Aorta (tissue), 5 donors: ENCODE measurements at regions not wholly inside any gene's neighbourhood (a gene's known extent, or its start where the extent isn't known, plus 50 kb on each side); places are given as distances from the start of the nearest gene placed in this dataset.

ENCODE experiments used
- ATAC-seq: fragments of 200-7000 bp; cut with Tn5 transposase; one replicate; pipeline ENCODE4 v1.9.1; 2022; ENCODE audit warnings: moderate library complexity; ENCODE audit not compliant: low FRiP score
- DNase-seq, 2 donors: peaks; one replicate each; pipeline ENCODE4 v3.0.0-alpha.2; 2020
- H3K27ac ChIP-seq, 2 donors: one replicate each; pipeline ENCODE4 v1.5.1; 2013; ENCODE audit warnings: low read length in 2 of 2, mild to moderate bottlenecking in 2 of 2, moderate library complexity in 2 of 2, control low read depth in 1 of 2, inconsistent platforms in 1 of 2, low read depth in 1 of 2
- H3K27me3 ChIP-seq, 2 donors: one replicate each; pipeline ENCODE4 v1.6.1; 2013; ENCODE audit warnings: control low read depth in 1 of 2, low read length in 1 of 2, mild to moderate bottlenecking in 1 of 2, moderate library complexity in 1 of 2; ENCODE audit not compliant: insufficient read depth in 2 of 2, control insufficient read depth in 1 of 2
- H3K36me3 ChIP-seq, 2 donors: one replicate each; pipeline ENCODE4 v1.6.1; 2013; ENCODE audit warnings: control low read depth in 1 of 2, low read length in 1 of 2, mild to moderate bottlenecking in 1 of 2; ENCODE audit not compliant: insufficient read depth in 2 of 2, control insufficient read depth in 1 of 2
- H3K4me1 ChIP-seq, 2 donors: one replicate each; pipeline ENCODE4 v1.6.1; 2013; ENCODE audit warnings: low read length in 2 of 2, control low read depth in 1 of 2, mild to moderate bottlenecking in 1 of 2, moderate library complexity in 1 of 2; ENCODE audit not compliant: insufficient read depth in 2 of 2, control insufficient read depth in 1 of 2
- H3K4me3 ChIP-seq, 2 donors: one replicate each; pipeline ENCODE4 v1.5.1; 2013; ENCODE audit warnings: low read length in 2 of 2, control low read depth in 1 of 2, mild to moderate bottlenecking in 1 of 2
- H3K9me3 ChIP-seq: one replicate; pipeline ENCODE4 v1.6.1; 2013; ENCODE audit warnings: mild to moderate bottlenecking, low read length; ENCODE audit not compliant: control insufficient read depth
- WGBS, 2 donors: extraction: QIAGEN DNeasy Blood & Tissue Kit; methylation state at CpG; one replicate each; pipeline ENCODE4 v1.1.7; 2013; 5-methylcytosine and 5-hydroxymethylcytosine counted together
- intact Hi-C, 2 donors: fragments of 100-400 bp; cut with DNase I; formaldehyde crosslinking; loops; one replicate each; pipeline versions ENCODE4 v1.14.2 to v1.15.0; 2022
- donor health status: healthy with polysubstance abuse.
- donor health status: Bipolar disorder and iron deficiency.
- donor health status: DM: no; HTN: no; CAD: no.
- donor health status: DM: no; HTN: no; CAD: no.
- donor health status: DM: yes; HTN: yes; CAD: no.

DNA sequence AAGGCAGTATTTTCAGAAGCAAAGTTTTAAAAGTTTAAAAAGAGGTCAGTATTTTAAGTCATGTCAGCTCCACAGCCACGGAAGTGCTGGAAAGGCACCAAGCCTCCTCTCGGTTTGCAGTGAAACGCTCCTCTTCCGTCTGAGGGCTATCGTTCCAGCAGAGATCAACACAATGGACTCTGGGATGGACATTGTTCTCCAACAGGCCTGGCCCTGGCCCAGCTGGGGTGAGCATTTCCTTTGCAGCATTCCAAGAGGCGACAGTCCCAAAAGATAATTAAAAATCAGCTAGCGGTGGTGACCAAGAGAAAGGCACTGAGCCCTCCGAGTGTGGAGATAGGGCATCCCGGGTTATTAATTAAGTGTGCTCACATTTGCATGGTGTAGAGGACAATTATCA is 95.9 kb upstream of the LCLAT1 start:
- H3K4me1 ChIP-seq, result no peaks in the 10 kb centered on the region
- no peak overlapping the region for H3K27ac ChIP-seq
- ATAC-seq (no peak), DNase-seq (peak in 1 of 2 donors; percentile 55)
- H3K4me3 ChIP-seq, result no peak overlapping the region
- no peaks in the 10 kb centered on the region for H3K27me3 ChIP-seq
- no peaks in the 10 kb centered on the region for H3K36me3 ChIP-seq
- WGBS, 2 donors, result 38 to 40% methylated on average over 9 of the region's 9 CpGs
- H3K9me3 ChIP-seq, result no peaks in the 10 kb centered on the region
- intact Hi-C loops, result no loop called here

DNA sequence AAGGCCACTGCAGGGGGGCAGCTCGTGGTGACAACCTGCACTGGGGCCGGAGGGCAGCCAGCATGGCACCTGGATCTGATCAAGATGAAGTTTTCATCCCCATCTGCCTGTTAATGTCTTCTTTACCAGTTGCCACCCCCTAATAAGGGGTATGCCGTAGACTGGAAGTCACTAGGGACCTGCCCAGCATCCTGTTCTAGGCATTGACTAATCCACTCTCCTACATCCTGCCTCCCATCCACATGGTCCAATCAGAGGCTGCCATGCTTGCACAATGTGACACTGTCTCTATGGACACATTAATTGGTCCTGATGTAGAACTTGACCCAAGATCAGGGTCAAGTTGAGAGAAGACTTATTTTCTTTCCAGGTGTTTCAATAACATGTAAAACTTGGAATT is 95.1 kb upstream of the LCLAT1 start:
- no peak for ATAC-seq

DNA sequence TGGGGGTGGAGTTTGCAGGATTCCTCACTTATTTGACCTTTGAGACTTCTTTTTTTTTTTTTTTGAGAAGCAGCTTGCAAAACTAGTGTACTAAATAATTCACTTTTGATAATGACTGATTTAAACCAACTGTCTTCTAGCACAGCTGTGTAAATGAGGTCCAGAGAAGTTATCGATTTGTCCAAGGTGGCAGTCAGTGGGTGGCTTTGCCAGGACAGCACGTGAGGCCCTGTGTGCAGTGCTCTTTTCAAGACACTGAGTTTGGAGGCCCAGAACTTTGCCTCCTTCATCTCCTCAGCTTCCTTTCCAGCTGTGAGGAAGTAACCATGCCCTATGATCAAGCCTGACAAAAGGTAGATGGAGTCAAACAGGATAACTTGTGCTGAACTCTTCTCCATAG is 92.9 kb upstream of the LCLAT1 start:
- Histone ChIP-seq H3K27me3 (no peaks in the 10 kb centered on the region), H3K36me3 (no peaks in the 10 kb centered on the region), H3K4me1 (no peaks in the 10 kb centered on the region), H3K4me3 (no peak overlapping the region), H3K9me3 (no peaks in the 10 kb centered on the region), H3K27ac (no peak overlapping the region)
- ATAC-seq (no peak), DNase-seq (no peak)
- intact Hi-C loops, result no loop called here
- 81 to 83% methylated on average over 2 of the region's 2 CpGs for WGBS, 2 donors

More for the DNA sequence above, 95.1 kb upstream of the LCLAT1 start:
- no peak for DNase-seq
- Histone ChIP-seq H3K4me3 (no peak overlapping the region), H3K27me3 (no peaks in the 10 kb centered on the region), H3K9me3 (no peaks in the 10 kb centered on the region), H3K27ac (no peak overlapping the region), H3K36me3 (no peaks in the 10 kb centered on the region), H3K4me1 (no peaks in the 10 kb centered on the region)
- intact Hi-C loops, result no loop called here
- WGBS, 2 donors, result 90 to 97% methylated on average over 3 of the region's 3 CpGs

- intact Hi-C loops, result loop anchor here in 1 of 2 donors (5.0 kb wide), 1 partner anchor 1707 kb away; no protein-coding TSS in a partner anchor
- Histone ChIP-seq H3K27ac (no peak overlapping the region), H3K27me3 (no peaks in the 10 kb centered on the region), H3K36me3 (no peaks in the 10 kb centered on the region), H3K4me1 (no peaks in the 10 kb centered on the region), H3K4me3 (no peak overlapping the region), H3K9me3 (no peaks in the 10 kb centered on the region)
- DNase-seq (no peak), ATAC-seq (no peak)
- WGBS, 2 donors, result 98 to 100% methylated on average over 1 of the region's 1 CpG
Observed at GRCh38 chr2:30354621-30355020, 92.4 kb upstream of the LCLAT1 start.

DNA sequence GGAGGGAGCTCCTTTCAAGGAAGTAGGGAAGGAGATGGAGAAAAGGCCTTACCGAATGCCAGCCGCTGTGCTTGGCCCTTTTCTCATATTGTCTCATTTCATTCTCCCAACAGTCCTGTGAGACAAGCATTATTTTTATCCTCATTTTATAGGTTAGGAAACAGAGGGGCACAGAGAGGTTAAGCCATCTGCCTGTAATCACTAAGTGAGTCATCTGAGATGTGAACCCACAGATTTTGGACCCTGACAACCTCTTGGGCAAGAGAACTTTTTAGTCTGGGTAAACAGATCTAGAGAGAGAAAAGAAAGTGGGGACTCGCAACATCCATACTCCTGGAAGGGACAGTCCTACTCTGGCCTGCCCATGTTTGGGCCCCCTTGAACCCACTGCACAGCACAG is 91.7 kb upstream of the LCLAT1 start:
- DNase-seq (no peak), ATAC-seq (no peak)
- no peaks in the 10 kb centered on the region for H3K27me3 ChIP-seq
- 98 to 99% methylated on average over 3 of the region's 3 CpGs for WGBS, 2 donors
- no peak overlapping the region for H3K27ac ChIP-seq
- H3K9me3 ChIP-seq, result no peaks in the 10 kb centered on the region
- no peaks in the 10 kb centered on the region for H3K4me1 ChIP-seq
- intact Hi-C loops, result loop anchor here in 1 of 2 donors (5.0 kb wide), 1 partner anchor 1708 kb away; no protein-coding TSS in a partner anchor
- no peaks in the 10 kb centered on the region for H3K36me3 ChIP-seq
- no peak overlapping the region for H3K4me3 ChIP-seq

DNA sequence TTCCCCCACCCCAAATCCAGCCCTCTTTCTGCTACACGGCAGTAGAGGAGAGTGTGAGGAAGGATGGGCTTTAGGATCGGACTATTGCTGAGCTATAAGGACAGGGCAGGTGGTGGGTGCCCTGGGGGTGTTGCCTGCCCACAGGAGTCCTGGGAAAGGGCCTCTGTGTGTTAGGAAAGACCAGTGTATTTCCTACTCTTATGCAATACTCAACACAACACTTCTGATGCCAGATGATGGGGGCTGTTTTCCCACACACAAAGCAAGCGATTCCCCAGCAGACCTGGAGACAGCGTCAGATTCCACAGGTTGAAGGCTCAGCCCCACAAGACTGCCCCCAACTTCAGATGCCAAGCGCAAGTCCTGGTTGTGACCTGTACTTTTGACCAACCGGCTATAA is 91.0 kb upstream of the LCLAT1 start:
- no peaks in the 10 kb centered on the region for H3K27me3 ChIP-seq
- no peaks in the 10 kb centered on the region for H3K4me1 ChIP-seq
- no peaks in the 10 kb centered on the region for H3K9me3 ChIP-seq
- 93% methylated on average over 6 of the region's 6 CpGs for WGBS, 2 donors
- ATAC-seq (no peak), DNase-seq (no peak)
- no peak overlapping the region for H3K27ac ChIP-seq
- no peak overlapping the region for H3K4me3 ChIP-seq
- intact Hi-C loops, result loop anchor here in 1 of 2 donors (5.0 kb wide), 1 partner anchor 1709 kb away; no protein-coding TSS in a partner anchor
- no peaks in the 10 kb centered on the region for H3K36me3 ChIP-seq

DNA sequence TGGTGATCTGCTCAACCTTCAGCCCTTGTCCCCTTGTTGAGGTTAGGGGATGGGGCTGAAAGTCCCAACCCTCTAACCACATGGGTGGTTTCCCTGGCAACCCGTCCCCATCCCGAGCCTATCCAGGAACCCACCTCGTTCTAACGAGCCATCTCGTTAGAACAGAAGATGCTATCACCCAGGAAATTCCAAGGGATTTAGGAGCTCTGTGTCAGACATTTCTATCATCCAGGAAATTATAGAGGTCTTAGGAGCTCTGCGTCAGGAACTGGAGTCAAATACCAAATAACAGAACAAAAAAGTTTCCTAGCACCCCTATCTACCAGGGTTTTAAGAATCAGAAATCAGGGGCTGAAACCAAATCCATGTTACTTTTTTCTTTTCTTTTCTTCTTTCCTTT is 90.3 kb upstream of the LCLAT1 start:
- ATAC-seq, result no peak
- WGBS, 2 donors, result 86 to 87% methylated on average over 6 of the region's 6 CpGs
- Histone ChIP-seq H3K36me3 (no peaks in the 10 kb centered on the region), H3K4me1 (no peaks in the 10 kb centered on the region), H3K4me3 (no peak overlapping the region), H3K9me3 (no peaks in the 10 kb centered on the region), H3K27ac (no peak overlapping the region), H3K27me3 (no peaks in the 10 kb centered on the region)
- no peak for DNase-seq
- intact Hi-C loops, result loop anchor here in 1 of 2 donors (5.0 kb wide), 1 partner anchor 1709 kb away; no protein-coding TSS in a partner anchor

DNA sequence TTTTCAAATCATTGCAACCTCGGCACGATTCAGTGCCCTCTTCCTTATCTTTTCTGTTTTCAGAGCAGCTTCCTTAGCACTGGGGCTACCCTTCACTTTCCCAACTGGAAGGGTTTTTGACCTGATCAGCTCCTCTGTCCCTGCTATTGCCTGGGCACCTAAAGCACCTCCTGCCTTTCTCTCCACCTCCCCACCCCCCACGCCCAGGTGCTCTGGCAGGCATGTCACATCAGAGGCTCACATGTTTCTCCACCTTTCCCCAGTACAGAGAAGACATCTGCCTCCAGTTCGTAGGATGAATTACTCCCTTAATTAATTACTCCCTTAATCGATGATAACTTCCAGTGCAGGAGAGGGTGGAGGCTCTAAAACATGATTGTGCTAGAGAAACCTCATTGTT is 88.7 kb upstream of the LCLAT1 start:
- 90 to 92% methylated on average over 5 of the region's 5 CpGs for WGBS, 2 donors
- no peak for ATAC-seq
- H3K4me3 ChIP-seq, result no peak overlapping the region
- no peaks in the 10 kb centered on the region for H3K27me3 ChIP-seq
- no peaks in the 10 kb centered on the region for H3K36me3 ChIP-seq
- H3K27ac ChIP-seq, result no peak overlapping the region
- DNase-seq, result no peak
- peaks cover 5 to 6% of the 10 kb centered on the region in 2 donors for H3K4me1 ChIP-seq
- intact Hi-C loops, result loop anchor here in 1 of 2 donors (5.0 kb wide), 1 partner anchor 1711 kb away; no protein-coding TSS in a partner anchor
- no peaks in the 10 kb centered on the region for H3K9me3 ChIP-seq

DNA sequence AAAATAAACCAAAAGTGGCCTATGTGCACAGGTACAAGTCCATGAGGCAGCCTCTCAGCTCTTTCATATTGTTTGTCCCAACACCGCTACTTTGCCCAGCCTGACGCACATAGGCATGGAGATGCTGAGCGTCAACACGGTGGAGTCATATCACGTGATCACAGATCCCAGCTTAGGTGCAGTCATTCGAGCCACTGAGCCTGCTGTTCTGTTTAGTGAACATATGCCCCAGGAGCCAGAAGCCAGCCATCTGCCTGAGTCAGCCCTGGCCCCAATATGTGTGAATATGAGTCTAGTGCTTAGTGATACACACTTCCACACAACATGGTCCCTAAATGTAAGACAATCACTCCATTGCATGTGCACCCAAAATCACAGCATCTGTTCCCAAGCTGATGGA is 88.2 kb upstream of the LCLAT1 start:
- Histone ChIP-seq H3K9me3 (no peaks in the 10 kb centered on the region), H3K4me1 (peaks cover 5 to 7% of the 10 kb centered on the region in 2 donors), H3K27me3 (no peaks in the 10 kb centered on the region), H3K27ac (peak overlapping the region in 1 of 2 donors; percentile 87), H3K4me3 (no peak overlapping the region), H3K36me3 (no peaks in the 10 kb centered on the region)
- ATAC-seq (no peak), DNase-seq (no peak)
- intact Hi-C loops, result loop anchor here in 1 of 2 donors (5.0 kb wide), 1 partner anchor 1712 kb away; no protein-coding TSS in a partner anchor
- 94 to 95% methylated on average over 6 of the region's 6 CpGs for WGBS, 2 donors
